Keratinocyte (primary cell): ENCODE measurements at regions not wholly inside any gene's neighbourhood (a gene's known extent, or its start where the extent isn't known, plus 50 kb on each side); places are given as distances from the start of the nearest gene placed in this dataset.

ENCODE experiments used
- CTCF ChIP-seq, 3 experiments: IDR thresholded peaks in 1 of 3; conservative IDR thresholded peaks in 1 of 3; optimal IDR thresholded peaks in 1 of 3; 2 replicates in 2 of 3; 3 replicates in 1 of 3; pipeline versions ENCODE3 to v1.5.1; 2011; ENCODE audit warnings: low read length in 3 of 3, mild to moderate bottlenecking in 3 of 3, moderate library complexity in 2 of 3, control low read depth in 1 of 3, inconsistent platforms in 1 of 3; ENCODE audit not compliant: insufficient read depth in 2 of 3; ENCODE audit errors: extremely low read depth in 1 of 3
- EZH2 ChIP-seq: IDR thresholded peaks from one replicate; pipeline ENCODE4 v1.6.1; 2012; ENCODE audit warnings: inconsistent platforms, mild to moderate bottlenecking, low read length, moderate library complexity

GRCh38 chr2:235229236-235229635 lies 264.6 kb upstream of the AGAP1 start:
- no peak for TF ChIP-seq CTCF (optimal IDR thresholded peaks at IDR 0.05 in 1 of 3, IDR thresholded peaks at IDR 0.05 in 1 of 3, conservative IDR thresholded peaks at IDR 0.05 in 1 of 3; ENCODE audit: extremely low read depth in 1 of 3, insufficient read depth in 2 of 3, low read length in 3 of 3)
- no peak for TF ChIP-seq EZH2
